ENCODE measurements at regions not wholly inside any gene's neighbourhood (a gene's known extent, or its start where the extent isn't known, plus 50 kb on each side); places are given as distances from the start of the nearest gene placed in this dataset.
"Not testable (repeated sequence)": the region's sequence is repeated elsewhere in the genome, so short reads cannot be mapped to it uniquely, and the experiment has no call there.

DNA sequence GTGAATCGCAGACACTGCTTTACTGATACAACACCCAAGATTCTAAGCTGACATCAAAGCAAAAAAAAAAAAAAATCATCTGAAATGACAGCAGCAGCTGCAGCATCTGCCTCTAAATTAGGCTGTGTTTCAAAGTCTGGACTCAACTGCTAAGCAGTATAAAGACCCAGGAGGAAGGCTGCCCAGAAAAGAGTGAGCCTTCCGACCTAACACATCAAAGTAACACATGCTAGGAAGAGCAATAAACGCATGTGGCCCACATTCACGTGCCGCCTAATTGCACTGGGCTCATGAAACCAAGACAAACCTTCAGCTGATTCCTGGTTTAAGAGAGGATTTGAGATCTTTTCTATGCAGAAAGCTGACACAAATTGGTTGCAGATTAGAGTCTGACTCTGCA lies 317.1 kb downstream of the ZIC4 start:
- no peak overlapping the region for H3K4me3 ChIP-seq (replicated peaks in 1 of 3)
- 77 to 85% methylated on average over 5 of the region's 5 CpGs for WGBS, 2 donors
- no peak for DNase-seq
- H3K9me3 ChIP-seq = no peaks in the 10 kb centered on the region
- H3K36me3 ChIP-seq = no peaks in the 10 kb centered on the region
- intact Hi-C loops (cut with DNase I) = no loop called here
- no peak for TF ChIP-seq POLR2A (IDR thresholded peaks at IDR 0.05)
- TF ChIP-seq, protein P1, sequence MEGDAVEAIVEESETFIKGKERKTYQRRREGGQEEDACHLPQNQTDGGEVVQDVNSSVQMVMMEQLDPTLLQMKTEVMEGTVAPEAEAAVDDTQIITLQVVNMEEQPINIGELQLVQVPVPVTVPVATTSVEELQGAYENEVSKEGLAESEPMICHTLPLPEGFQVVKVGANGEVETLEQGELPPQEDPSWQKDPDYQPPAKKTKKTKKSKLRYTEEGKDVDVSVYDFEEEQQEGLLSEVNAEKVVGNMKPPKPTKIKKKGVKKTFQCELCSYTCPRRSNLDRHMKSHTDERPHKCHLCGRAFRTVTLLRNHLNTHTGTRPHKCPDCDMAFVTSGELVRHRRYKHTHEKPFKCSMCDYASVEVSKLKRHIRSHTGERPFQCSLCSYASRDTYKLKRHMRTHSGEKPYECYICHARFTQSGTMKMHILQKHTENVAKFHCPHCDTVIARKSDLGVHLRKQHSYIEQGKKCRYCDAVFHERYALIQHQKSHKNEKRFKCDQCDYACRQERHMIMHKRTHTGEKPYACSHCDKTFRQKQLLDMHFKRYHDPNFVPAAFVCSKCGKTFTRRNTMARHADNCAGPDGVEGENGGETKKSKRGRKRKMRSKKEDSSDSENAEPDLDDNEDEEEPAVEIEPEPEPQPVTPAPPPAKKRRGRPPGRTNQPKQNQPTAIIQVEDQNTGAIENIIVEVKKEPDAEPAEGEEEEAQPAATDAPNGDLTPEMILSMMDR (IDR thresholded peaks at IDR 0.05) = no peak
- H3K4me1 ChIP-seq = no peaks in the 10 kb centered on the region
- no peaks in the 10 kb centered on the region for H3K27me3 ChIP-seq
- H3K27ac ChIP-seq = no peak overlapping the region

DNA sequence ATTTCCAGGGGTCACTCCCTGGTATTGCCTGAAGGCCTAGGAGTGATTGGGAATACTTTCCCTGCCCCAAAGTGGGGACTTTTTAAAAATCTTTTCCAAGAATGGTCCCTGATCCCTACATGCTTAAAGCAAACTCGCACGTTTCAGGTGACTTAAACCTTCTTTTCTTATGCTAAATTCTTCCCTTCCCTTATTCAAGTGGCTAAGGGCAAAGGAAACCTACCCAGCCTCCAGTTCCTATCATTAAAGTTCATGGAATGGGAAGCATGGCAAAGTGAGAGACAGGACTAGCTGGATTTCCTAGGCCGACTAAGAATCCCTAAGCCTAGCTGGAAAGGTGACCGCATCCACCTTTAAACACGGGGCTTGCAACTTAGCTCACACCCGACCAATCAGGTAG lies 346.8 kb downstream of the ZIC4 start:
- H3K9me3 ChIP-seq; intact Hi-C loops (cut with DNase I); H3K27me3 ChIP-seq; H3K36me3 ChIP-seq; DNase-seq; H3K27ac ChIP-seq; H3K4me3 ChIP-seq (replicated peaks in 1 of 3); H3K4me1 ChIP-seq: not testable (repeated sequence)
- WGBS, 2 donors = 72 to 75% methylated on average over 6 of the region's 6 CpGs

DNA sequence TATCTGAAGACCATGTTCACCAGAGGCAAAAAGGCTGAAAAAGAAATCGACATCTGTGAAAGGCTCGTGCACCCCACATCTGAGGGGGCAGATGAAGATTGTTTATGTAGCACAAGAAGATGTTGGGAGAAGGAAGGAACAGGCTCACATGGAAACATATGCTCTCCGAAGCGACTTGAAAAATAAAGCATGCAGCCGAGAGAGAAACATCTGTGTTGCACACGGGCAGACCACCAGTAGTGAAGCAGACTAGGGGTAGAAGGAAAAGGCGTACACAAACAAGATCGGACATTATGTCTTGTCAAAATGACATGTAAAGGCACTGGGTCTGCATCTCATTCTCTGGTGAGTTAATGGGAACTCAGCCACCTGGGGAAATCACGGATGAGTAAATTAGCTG lies 356.5 kb downstream of the ZIC4 start:
- H3K27me3 ChIP-seq = no peaks in the 10 kb centered on the region
- TF ChIP-seq, protein P1 (IDR thresholded peaks at IDR 0.05) = no peak
- no peak for TF ChIP-seq POLR2A (IDR thresholded peaks at IDR 0.05)
- intact Hi-C loops (cut with DNase I) = no loop called here
- WGBS, 2 donors = 69 to 75% methylated on average over 9 of the region's 9 CpGs
- H3K4me3 ChIP-seq (replicated peaks in 1 of 3) = no peak overlapping the region
- H3K36me3 ChIP-seq = no peaks in the 10 kb centered on the region
- no peaks in the 10 kb centered on the region for H3K9me3 ChIP-seq
- no peak overlapping the region for H3K27ac ChIP-seq
- no peak for DNase-seq
- H3K4me1 ChIP-seq = no peaks in the 10 kb centered on the region

DNA sequence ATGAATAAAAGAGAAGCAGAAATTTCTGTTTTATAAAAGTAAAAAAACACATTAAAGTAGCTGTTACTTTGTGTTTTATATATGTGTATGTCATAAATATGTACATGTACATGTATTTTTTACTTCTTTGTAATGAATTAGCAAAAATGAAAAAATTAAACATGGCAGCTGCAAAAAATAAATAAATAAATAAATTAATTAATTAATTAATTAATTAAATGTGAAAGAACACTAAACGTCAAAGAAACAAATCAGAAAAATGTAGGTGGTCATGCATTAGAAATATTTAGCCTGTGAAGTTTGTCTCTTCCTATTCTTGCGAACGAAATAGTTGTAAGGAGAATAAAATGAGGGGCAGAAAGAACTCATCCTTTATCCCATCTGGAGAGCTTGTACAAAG lies 357.0 kb downstream of the ZIC4 start:
- Histone ChIP-seq H3K4me3 (replicated peaks in 1 of 3) (no peak overlapping the region), H3K4me1 (no peaks in the 10 kb centered on the region), H3K36me3 (no peaks in the 10 kb centered on the region), H3K27ac (no peak overlapping the region), H3K9me3 (no peaks in the 10 kb centered on the region), H3K27me3 (no peaks in the 10 kb centered on the region)
- 89 to 90% methylated on average over 3 of the region's 3 CpGs for whole genome bisulfite sequencing, 2 donors
- intact Hi-C loops (cut with DNase I) = no loop called here
- DNase-seq = no peak
- no peak for TF ChIP-seq POLR2A (IDR thresholded peaks at IDR 0.05)
- TF ChIP-seq, protein P1 (IDR thresholded peaks at IDR 0.05) = no peak

DNA sequence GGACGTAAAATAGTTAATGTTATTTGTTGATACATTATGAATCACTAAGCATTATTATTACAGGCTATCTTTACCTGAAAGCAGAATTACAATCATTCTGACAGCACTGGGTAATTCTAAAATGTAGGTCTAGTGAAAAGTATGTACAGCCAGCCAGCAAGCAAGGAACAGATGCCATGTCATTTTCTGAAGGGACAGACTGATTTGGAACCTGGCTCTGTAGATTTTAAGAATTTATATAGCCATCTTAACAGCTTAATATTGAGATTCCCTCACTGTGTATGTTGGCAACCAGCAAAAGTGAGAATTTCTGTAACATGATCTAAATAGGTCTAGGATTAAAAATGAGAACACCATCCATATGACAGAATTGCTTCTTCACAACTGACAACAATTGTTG lies 359.4 kb downstream of the ZIC4 start:
- Histone ChIP-seq H3K9me3 (no peaks in the 10 kb centered on the region), H3K4me1 (no peaks in the 10 kb centered on the region), H3K36me3 (no peaks in the 10 kb centered on the region), H3K27ac (no peak overlapping the region), H3K4me3 (replicated peaks in 1 of 3) (no peak overlapping the region), H3K27me3 (no peaks in the 10 kb centered on the region)
- intact Hi-C loops (cut with DNase I) = no loop called here
- DNase-seq = no peak
- 94 to 97% methylated on average over 1 of the region's 1 CpG for WGBS, 2 donors
- TF ChIP-seq, protein P1 (IDR thresholded peaks at IDR 0.05) = no peak
- TF ChIP-seq POLR2A (IDR thresholded peaks at IDR 0.05) = no peak

DNA sequence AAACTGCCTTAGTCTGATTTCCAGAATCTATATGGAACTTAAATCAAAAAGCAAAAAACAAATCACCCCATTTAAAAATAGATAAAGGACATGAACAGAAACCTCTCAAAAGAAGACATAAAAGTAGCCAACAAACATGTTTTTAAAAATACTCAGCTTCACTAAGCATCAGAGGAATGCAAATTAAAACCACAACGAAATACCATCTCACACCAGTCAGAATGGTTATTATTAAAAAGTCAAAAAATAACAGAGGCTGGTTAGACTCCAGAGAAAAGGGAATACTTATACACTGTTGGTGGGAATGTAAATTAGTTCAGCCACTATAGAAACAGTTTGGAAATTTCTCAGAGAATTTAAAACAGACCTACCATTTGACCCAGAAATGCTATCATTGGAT lies 367.9 kb downstream of the ZIC4 start:
- H3K27ac ChIP-seq = no peak overlapping the region
- H3K27me3 ChIP-seq = no peaks in the 10 kb centered on the region
- H3K9me3 ChIP-seq = no peaks in the 10 kb centered on the region
- no peak overlapping the region for H3K4me3 ChIP-seq (replicated peaks in 1 of 3)
- H3K36me3 ChIP-seq = no peaks in the 10 kb centered on the region
- WGBS, 2 donors = 70 to 74% methylated on average over 1 of the region's 1 CpG
- no peaks in the 10 kb centered on the region for H3K4me1 ChIP-seq
- intact Hi-C loops (cut with DNase I) = no loop called here
- TF ChIP-seq POLR2A (IDR thresholded peaks at IDR 0.05) = no peak
- TF ChIP-seq, protein P1 (IDR thresholded peaks at IDR 0.05) = no peak
- DNase-seq = no peak

Data from thyroid gland (tissue), 4 donors.